ENCODE measurements at regions not wholly inside any gene's neighbourhood (a gene's known extent, or its start where the extent isn't known, plus 50 kb on each side); places are given as distances from the start of the nearest gene placed in this dataset.

DNA sequence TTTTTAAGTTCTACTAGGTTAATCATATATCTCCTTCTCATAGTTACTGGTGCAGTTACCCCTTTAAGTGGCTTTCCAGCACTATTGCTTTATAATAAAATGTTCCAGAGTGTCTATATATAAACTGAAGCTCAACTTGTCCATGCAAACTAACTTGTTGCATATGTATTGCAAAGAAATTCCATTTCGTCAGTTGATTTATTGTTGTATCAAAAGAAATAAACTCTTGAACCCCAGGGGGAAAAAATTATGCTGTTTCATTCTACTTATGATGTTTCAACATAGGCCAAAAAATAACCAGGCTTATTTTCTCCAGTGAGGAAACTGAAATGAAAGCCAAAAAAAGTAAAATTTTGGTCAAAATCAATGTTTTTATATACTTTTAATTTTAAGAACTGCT, 491.9 kb downstream of the NR4A2 start:
- TF ChIP-seq, protein P1, sequence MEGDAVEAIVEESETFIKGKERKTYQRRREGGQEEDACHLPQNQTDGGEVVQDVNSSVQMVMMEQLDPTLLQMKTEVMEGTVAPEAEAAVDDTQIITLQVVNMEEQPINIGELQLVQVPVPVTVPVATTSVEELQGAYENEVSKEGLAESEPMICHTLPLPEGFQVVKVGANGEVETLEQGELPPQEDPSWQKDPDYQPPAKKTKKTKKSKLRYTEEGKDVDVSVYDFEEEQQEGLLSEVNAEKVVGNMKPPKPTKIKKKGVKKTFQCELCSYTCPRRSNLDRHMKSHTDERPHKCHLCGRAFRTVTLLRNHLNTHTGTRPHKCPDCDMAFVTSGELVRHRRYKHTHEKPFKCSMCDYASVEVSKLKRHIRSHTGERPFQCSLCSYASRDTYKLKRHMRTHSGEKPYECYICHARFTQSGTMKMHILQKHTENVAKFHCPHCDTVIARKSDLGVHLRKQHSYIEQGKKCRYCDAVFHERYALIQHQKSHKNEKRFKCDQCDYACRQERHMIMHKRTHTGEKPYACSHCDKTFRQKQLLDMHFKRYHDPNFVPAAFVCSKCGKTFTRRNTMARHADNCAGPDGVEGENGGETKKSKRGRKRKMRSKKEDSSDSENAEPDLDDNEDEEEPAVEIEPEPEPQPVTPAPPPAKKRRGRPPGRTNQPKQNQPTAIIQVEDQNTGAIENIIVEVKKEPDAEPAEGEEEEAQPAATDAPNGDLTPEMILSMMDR (IDR thresholded peaks at IDR 0.05; ENCODE audit: low read depth, low read length, missing control alignments): no peak
- in situ Hi-C loops (cut with HindIII; ENCODE audit: low sequenced_read_pairs): no loop called here
- no peak overlapping the region for H3K4me3 ChIP-seq (ENCODE audit: low read depth, low read length)
- no peak for DNase-seq (ENCODE audit: low read depth)

DNA sequence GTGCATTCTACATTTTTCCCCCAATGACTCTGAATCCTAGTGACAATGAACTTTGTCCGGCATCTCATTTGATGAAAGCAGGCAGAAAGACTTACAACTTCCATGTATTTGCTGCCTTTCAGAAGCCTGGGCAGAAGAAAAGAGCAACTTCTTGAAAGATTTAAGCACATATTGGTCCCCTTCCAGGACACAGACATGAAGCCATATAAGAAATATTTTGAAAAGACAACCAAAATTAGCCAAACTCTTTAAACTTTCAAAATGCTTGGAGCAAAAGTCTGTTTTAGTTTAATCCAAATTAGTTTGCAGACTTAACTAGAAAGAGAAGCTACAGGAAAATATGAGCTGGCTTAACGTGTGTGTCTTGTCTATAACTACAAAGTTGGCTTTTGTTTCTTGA, 492.5 kb downstream of the NR4A2 start:
- in situ Hi-C loops (cut with HindIII; ENCODE audit: low sequenced_read_pairs): no loop called here
- DNase-seq (ENCODE audit: low read depth): no peak
- H3K4me3 ChIP-seq (ENCODE audit: low read depth, low read length): no peak overlapping the region
- TF ChIP-seq, protein P1 (IDR thresholded peaks at IDR 0.05; ENCODE audit: low read depth, low read length, missing control alignments): no peak

DNA sequence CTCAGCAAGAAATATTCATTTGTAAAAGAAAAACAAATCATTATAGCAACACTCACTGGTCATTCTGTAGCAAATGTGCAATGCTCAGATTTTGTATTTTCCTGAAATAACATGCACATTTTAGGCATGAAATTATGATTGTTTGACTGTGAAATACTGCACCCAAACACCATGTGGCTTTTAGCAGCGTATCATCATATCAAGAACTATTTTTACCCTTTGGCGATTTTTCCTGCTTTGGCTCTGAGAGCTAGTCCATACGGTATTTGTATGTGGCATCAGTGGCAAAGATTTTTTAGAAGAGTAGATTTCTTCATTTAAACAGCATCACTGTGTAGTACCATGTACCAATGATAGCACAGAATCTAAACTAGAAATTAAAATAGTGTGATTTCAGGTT, 493.1 kb downstream of the NR4A2 start:
- no peak for DNase-seq (ENCODE audit: low read depth)
- TF ChIP-seq, protein P1 (IDR thresholded peaks at IDR 0.05; ENCODE audit: low read depth, low read length, missing control alignments): no peak
- in situ Hi-C loops (cut with HindIII; ENCODE audit: low sequenced_read_pairs): no loop called here
- no peak overlapping the region for H3K4me3 ChIP-seq (ENCODE audit: low read depth, low read length)

DNA sequence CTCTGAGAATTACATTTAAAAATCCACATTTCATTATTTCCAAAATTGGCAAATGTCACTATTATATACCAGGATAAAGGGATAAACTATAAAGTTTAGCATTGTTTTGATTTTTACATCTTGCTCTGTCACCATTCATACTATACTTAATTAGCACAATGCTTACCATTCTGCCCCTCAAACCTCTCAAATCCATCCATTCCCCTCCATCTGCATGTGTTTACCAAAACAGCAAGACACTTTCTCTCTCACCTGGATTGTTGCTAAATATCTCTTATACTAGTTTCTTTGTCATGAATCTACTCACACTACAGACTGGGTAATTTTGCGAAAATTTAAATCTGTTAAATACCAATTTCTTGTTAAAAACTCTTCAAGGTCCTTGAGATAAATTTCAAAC, 496.1 kb downstream of the NR4A2 start:
- DNase-seq (ENCODE audit: low read depth): no peak
- no peak overlapping the region for H3K4me3 ChIP-seq (ENCODE audit: low read depth, low read length)
- in situ Hi-C loops (cut with HindIII; ENCODE audit: low sequenced_read_pairs): no loop called here
- TF ChIP-seq, protein P1 (IDR thresholded peaks at IDR 0.05; ENCODE audit: low read depth, low read length, missing control alignments): no peak

DNA sequence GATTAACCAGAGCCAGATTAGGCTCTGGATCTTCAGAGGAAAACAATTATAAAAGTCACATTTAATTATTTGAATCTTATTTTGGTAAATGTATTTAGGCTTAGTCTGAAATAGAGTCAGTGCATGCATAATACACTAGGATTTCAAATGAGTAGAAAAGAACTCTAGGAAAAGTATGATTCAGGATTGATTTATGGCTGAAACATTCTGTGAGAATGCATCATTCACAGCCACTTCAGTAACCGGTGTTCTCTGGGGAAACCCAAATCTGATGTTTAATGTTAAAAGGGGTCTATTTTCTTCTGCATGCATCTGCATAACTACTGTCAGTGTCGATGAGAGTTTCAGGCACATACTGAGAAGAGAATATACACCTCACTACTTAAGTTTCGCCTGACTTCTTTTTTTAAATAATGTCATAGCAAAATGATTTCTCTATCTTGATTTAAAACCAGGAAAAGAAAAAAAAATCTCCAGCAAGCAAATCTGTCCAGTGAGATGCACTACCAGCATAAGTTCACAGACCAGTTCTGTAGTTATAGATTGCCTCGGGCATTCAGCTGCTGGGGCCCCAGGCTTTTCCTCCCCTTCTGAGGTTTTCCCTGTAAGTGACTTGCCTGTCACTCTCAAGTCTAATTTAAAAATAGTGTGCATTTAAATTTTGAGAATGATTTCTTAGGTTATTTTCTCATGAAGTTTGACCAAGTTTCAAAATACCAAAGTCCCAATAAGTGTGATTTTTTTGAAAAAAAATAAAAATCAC, 501.5 kb downstream of the NR4A2 start:
- H3K4me3 ChIP-seq (ENCODE audit: low read depth, low read length): no peak overlapping the region
- no peak for DNase-seq (ENCODE audit: low read depth)
- in situ Hi-C loops (cut with HindIII; ENCODE audit: low sequenced_read_pairs): no loop called here
- TF ChIP-seq, protein P1 (IDR thresholded peaks at IDR 0.05; ENCODE audit: low read depth, low read length, missing control alignments): no peak

DNA sequence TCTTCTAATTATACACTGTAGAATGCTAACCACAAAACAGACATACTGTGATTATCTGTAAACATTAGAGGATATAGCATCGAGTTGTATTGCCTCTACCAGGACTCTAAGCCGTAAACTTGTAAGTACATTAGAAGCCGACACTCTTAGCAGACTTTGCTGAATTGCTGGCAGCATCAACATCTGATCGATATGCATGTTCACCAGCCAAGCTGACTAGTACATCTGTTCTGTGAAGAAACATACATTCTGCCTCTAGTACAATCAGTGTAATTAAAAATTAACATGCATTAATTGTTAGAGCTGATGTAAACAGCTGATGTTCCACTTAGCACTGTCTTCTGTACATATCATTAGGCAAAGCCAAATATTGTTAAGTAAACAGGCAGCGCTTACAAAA, 502.2 kb downstream of the NR4A2 start:
- in situ Hi-C loops (cut with HindIII; ENCODE audit: low sequenced_read_pairs): no loop called here
- DNase-seq (ENCODE audit: low read depth): no peak
- TF ChIP-seq, protein P1 (IDR thresholded peaks at IDR 0.05; ENCODE audit: low read depth, low read length, missing control alignments): no peak
- H3K4me3 ChIP-seq (ENCODE audit: low read depth, low read length): no peak overlapping the region

Measured in astrocyte of the cerebellum (primary cell).